SJCRH30 (cell line): ENCODE measurements at regions not wholly inside any gene's neighbourhood (a gene's known extent, or its start where the extent isn't known, plus 50 kb on each side); places are given as distances from the start of the nearest gene placed in this dataset.

ENCODE experiments used
- DNase-seq, 2 experiments: peaks; one replicate each; pipeline ENCODE4 v3.0.0-alpha.2; 2015 to 2020
- H3K27ac ChIP-seq: fragments of 250-450 bp; sonication (Bioruptor Pico); 2 replicates; pipeline ENCODE4 v1.5.1; 2020; ENCODE audit warnings: mild to moderate bottlenecking, moderate library complexity
- H3K27me3 ChIP-seq: fragments of 250-450 bp; sonication (Bioruptor Pico); 2 replicates; pipeline ENCODE4 v1.5.1; 2020; ENCODE audit warnings: mild to moderate bottlenecking, moderate library complexity
- H3K36me3 ChIP-seq: fragments of 250-450 bp; sonication (Bioruptor Pico); 2 replicates; pipeline ENCODE4 v1.5.1; 2020; ENCODE audit warnings: mild to moderate bottlenecking, moderate library complexity
- H3K4me1 ChIP-seq: fragments of 250-450 bp; sonication (Bioruptor Pico); 2 replicates; pipeline ENCODE4 v1.5.1; 2020; ENCODE audit warnings: mild to moderate bottlenecking, moderate library complexity
- H3K4me3 ChIP-seq: fragments of 250-450 bp; sonication (Bioruptor Pico); 2 replicates; pipeline ENCODE4 v1.5.1; 2020; ENCODE audit warnings: mild to moderate bottlenecking, moderate library complexity
- H3K9me3 ChIP-seq: fragments of 250-450 bp; sonication (Bioruptor Pico); replicated peaks from 2 replicates; pipeline ENCODE4 v1.5.1; 2020; ENCODE audit warnings: mild to moderate bottlenecking, moderate library complexity

GRCh38 chr7:92932450-92932849, 96.1 kb upstream of the CDK6 start:
- peaks cover 15% of the 10 kb centered on the region for H3K9me3 ChIP-seq
- no peak overlapping the region for H3K27ac ChIP-seq
- DNase-seq, result no peak
- no peaks in the 10 kb centered on the region for H3K27me3 ChIP-seq
- H3K4me3 ChIP-seq, result no peak overlapping the region
- H3K4me1 ChIP-seq, result no peaks in the 10 kb centered on the region
- H3K36me3 ChIP-seq, result no peaks in the 10 kb centered on the region

GRCh38 chr7:92930404-92930803, 94.0 kb upstream of the CDK6 start:
- H3K27me3 ChIP-seq, result no peaks in the 10 kb centered on the region
- no peak overlapping the region for H3K4me3 ChIP-seq
- H3K9me3 ChIP-seq, result peaks cover 15% of the 10 kb centered on the region
- H3K27ac ChIP-seq, result no peak overlapping the region
- H3K4me1 ChIP-seq, result no peaks in the 10 kb centered on the region
- no peak for DNase-seq
- no peaks in the 10 kb centered on the region for H3K36me3 ChIP-seq

DNA sequence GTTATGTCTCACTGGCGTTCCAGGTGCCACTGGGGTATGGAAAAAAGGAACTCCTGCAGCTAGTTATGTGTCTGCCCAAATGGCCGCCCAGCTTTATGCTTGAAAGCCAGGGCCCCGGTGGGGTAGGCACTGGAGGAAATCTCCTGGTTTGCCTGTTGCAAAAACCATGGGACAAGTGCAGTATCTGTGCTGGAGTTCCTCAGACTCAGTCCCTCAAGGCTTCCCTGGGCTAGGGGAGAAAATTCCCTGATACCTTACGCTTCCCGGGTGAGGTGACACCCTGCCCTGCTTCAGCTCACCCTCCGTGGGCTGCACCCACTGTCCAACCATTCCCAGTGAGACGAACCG, 90.3 kb upstream of the CDK6 start:
- no peaks in the 10 kb centered on the region for H3K36me3 ChIP-seq
- H3K4me1 ChIP-seq, result no peaks in the 10 kb centered on the region
- no peak overlapping the region for H3K27ac ChIP-seq
- peak overlapping the region; percentile 26 for H3K4me3 ChIP-seq
- peaks cover 15% of the 10 kb centered on the region for H3K9me3 ChIP-seq
- no peak for DNase-seq
- no peaks in the 10 kb centered on the region for H3K27me3 ChIP-seq

DNA sequence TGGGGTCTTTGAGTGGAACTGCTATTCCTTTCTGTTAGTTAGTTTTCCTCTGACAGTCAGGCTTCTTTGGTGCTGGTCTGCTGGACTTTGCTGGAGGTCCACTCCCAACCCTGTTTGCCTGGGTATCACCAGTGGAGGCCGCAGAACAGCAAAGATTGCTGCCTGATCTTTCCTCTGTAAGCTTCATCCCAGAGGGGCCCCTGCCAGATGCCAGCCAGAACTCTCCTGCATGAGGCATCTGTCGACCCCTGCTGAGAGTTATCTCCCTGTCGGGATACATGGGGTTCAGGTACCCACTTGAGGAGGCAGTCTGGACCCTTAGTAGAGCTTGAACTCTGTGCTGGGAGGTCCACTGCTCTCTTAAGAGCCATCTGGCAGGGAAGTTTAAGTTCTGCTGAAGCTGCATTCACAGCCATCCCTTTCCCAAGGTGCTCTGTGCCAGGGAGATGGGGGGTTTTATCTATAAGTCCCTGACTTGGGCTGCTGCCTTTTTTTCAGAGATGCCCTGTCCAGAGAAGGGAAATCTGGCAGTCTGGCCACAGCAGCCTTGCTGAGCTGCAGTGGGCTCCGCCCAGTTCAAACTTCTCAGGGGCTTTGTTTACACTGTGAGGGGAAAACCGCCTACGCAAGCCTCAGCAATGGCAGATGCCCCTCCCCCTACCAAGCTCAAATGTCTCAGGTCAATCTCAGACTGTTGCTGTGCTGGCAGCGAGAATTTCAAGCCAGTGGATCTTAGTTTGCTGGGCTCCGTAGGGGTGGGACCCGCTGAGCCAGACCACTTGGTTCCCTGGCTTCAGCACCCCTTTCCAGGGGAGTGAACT, 89.7 kb upstream of the CDK6 start:
- Histone ChIP-seq H3K4me3 (peak overlapping the region; percentile 26), H3K27ac (no peak overlapping the region), H3K27me3 (no peaks in the 10 kb centered on the region), H3K4me1 (no peaks in the 10 kb centered on the region), H3K9me3 (peaks cover 12% of the 10 kb centered on the region), H3K36me3 (no peaks in the 10 kb centered on the region)
- DNase-seq, result peak; percentile 56 to 64

DNA sequence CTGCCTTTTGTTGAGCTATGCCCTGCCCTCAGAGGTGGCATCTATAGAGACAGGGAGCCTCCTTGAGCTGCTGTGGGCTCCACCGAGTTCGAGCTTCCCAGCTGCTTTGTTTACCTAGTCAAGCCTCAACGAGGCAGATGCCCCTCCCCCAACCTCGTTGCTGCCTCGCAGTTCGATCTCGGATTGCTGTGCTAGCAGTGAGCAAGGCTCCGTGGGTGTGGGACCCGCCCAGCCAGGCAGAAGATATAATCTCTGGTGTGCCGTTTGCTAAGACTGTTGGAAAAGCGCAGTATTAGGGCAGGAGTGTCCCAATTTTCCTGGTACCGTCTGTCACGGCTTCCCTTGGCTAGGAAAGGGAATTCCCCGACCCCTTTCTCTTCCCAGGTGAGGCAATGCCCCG, 88.4 kb upstream of the CDK6 start:
- no peaks in the 10 kb centered on the region for H3K36me3 ChIP-seq
- DNase-seq, result no peak
- H3K4me3 ChIP-seq, result no peak overlapping the region
- no peaks in the 10 kb centered on the region; the same call in 1 of the 2 replicates for H3K9me3 ChIP-seq
- H3K4me1 ChIP-seq, result no peaks in the 10 kb centered on the region
- no peak overlapping the region for H3K27ac ChIP-seq
- H3K27me3 ChIP-seq, result no peaks in the 10 kb centered on the region

GRCh38 chr7:92917230-92917629, 80.9 kb upstream of the CDK6 start:
- H3K36me3 ChIP-seq, result no peaks in the 10 kb centered on the region
- DNase-seq, result no peak
- peak overlapping the region; percentile 11 for H3K27ac ChIP-seq
- H3K9me3 ChIP-seq, result peaks cover 6% of the 10 kb centered on the region
- H3K4me1 ChIP-seq, result peaks cover 15% of the 10 kb centered on the region
- H3K4me3 ChIP-seq, result no peak overlapping the region
- no peaks in the 10 kb centered on the region for H3K27me3 ChIP-seq

GRCh38 chr7:92916770-92917224, 80.4 kb upstream of the CDK6 start:
- H3K27me3 ChIP-seq, result no peaks in the 10 kb centered on the region
- H3K4me3 ChIP-seq, result no peak overlapping the region
- H3K27ac ChIP-seq, result peak overlapping the region; percentile 11
- peak; percentile 53 to 66 for DNase-seq
- no peaks in the 10 kb centered on the region for H3K36me3 ChIP-seq
- peaks cover 6% of the 10 kb centered on the region for H3K9me3 ChIP-seq
- peaks cover 15% of the 10 kb centered on the region for H3K4me1 ChIP-seq

DNA sequence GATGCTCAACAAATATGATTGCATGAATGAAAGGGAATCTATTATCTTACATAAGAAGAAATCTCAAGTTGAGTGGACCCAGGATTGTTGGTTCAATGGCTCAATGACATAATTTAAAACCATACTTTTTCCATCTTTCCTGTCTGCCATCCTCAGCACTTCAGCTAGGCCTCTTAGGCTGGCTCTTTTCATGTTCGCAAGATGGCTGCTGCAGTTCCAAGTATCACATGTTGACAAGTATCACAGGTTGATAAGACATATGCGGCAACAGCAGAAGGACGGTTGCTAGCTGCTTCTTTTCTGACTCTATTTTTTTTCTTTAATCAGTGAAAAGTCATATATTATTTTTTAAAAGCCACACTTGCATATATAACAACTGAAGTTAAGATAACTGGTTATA, 79.0 kb upstream of the CDK6 start:
- no peaks in the 10 kb centered on the region for H3K27me3 ChIP-seq
- H3K9me3 ChIP-seq, result peaks cover 6% of the 10 kb centered on the region
- H3K4me1 ChIP-seq, result peaks cover 15% of the 10 kb centered on the region
- no peak overlapping the region for H3K27ac ChIP-seq
- H3K4me3 ChIP-seq, result no peak overlapping the region
- DNase-seq, result no peak
- no peaks in the 10 kb centered on the region for H3K36me3 ChIP-seq

DNA sequence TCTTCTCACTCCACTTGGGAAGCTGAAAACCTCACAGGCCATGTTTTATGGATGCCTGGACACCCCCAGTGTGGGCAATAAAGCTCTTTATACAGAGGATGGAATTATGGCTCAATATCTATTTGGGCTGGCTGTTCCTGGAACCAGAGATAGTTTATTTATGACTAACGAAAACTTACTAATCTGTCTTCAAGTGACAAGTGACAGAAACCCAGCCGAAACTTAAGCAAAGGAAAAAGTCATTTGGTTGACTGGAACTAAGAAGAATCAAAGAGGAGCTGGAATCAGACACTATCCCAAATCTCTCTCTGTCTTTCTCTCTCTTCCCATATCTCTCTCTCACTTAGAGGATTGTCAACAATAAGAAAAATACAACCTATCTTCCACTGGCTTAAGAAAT, 78.3 kb upstream of the CDK6 start:
- Histone ChIP-seq H3K9me3 (peaks cover 5% of the 10 kb centered on the region), H3K4me3 (no peak overlapping the region), H3K4me1 (peaks cover 15% of the 10 kb centered on the region), H3K27me3 (no peaks in the 10 kb centered on the region), H3K36me3 (no peaks in the 10 kb centered on the region), H3K27ac (no peak overlapping the region)
- no peak for DNase-seq

GRCh38 chr7:92913849-92914248, 77.5 kb upstream of the CDK6 start:
- Histone ChIP-seq H3K4me1 (peaks cover 15% of the 10 kb centered on the region), H3K27ac (no peak overlapping the region), H3K9me3 (no peaks in the 10 kb centered on the region)

DNA sequence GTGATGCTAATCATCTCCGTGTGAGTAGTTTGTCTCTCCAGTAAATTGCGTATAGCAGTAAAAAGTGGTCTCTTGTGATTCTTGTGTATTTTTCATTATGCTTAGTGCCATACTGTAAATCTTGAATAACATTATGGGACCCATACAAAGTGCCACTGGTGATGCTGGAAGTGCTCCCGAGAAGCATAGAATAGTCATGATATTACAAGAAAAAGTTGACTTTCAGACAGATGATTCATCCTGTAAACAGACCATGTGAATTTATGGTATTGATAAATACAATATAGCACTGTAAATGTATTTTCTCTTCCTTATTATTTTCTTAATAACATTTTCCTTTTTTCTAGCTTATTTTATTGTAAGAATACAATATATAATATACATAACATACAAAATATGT, 74.6 kb upstream of the CDK6 start:
- Histone ChIP-seq H3K9me3 (no peaks in the 10 kb centered on the region), H3K27ac (no peak overlapping the region), H3K4me1 (peaks cover under 1% of the 10 kb centered on the region; the same call in 1 of the 2 replicates), H3K4me3 (no peak overlapping the region), H3K27me3 (no peaks in the 10 kb centered on the region), H3K36me3 (no peaks in the 10 kb centered on the region)
- no peak for DNase-seq

More at GRCh38 chr7:92913849-92914248, 77.5 kb upstream of the CDK6 start:
- no peak for DNase-seq
- H3K36me3 ChIP-seq, result no peaks in the 10 kb centered on the region
- H3K4me3 ChIP-seq, result no peak overlapping the region
- H3K27me3 ChIP-seq, result no peaks in the 10 kb centered on the region

DNA sequence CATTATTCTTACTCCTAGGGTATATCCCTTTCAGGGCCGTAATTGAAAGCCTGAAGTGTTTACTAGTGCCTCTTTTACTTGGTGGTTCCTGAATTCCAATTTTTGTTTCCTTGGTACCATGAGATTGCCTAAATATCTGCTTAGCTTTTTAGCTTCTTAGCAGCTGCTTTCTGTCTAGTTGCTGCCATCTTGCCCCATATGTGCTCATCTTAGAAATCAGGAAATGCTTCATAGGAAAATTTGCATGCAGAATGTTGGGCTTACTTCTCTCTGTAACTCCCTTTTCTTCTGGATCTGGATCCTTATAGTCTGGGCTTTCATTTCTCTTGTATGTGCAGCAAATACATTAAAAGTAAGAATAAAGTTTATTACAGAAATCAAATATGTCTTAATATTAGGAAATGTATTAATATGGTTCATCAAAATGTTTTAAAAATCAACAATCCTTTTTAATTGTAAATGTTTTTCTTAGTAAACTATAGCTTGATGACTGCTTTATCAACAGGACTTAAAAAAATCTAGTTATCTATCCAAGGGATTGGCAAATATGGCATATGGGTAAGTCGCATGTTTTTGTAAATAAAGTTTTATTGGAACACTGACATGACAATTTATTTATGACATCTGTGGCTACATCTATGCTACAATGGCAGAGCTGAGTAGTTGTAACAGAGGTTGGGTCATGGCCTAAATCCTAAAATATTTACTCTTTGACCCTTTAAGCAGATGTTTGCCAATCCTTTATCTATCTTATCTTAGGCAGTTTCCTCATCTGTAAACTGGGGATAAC, 73.5 kb upstream of the CDK6 start:
- H3K36me3 ChIP-seq, result no peaks in the 10 kb centered on the region
- peaks cover 3% of the 10 kb centered on the region for H3K4me1 ChIP-seq
- H3K9me3 ChIP-seq, result no peaks in the 10 kb centered on the region
- no peak overlapping the region for H3K4me3 ChIP-seq
- no peak for DNase-seq
- H3K27me3 ChIP-seq, result no peaks in the 10 kb centered on the region
- H3K27ac ChIP-seq, result no peak overlapping the region

- H3K27ac ChIP-seq, result peak overlapping the region; percentile 60
- peak; percentile 73 to 78 for DNase-seq
- H3K36me3 ChIP-seq, result no peaks in the 10 kb centered on the region
- H3K9me3 ChIP-seq, result peaks cover 10% of the 10 kb centered on the region; the same call in 1 of the 2 replicates
- no peak overlapping the region for H3K4me3 ChIP-seq
- peaks cover 12% of the 10 kb centered on the region for H3K4me1 ChIP-seq
- no peaks in the 10 kb centered on the region for H3K27me3 ChIP-seq
These were observed 68.1 kb upstream of the CDK6 start for GRCh38 chr7:92904244-92905131.

DNA sequence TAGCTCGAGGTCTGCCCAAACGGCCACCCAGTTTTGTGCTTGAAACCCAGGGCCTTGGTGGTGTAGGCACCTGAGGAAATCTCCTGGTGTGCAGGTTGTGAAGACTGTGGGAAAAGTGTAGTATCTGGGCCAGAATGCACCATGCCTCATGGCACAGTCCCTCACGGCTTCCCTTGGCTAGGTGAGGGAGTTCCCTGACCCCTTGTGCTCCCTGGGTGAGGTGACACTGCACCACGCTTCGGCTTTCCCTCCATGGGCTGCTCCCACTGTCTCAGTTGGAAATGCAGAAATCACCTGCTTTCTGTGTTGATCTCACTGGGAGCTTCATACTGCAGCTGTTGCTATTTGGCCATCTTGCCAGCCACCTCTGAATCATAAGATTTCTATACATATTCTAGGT, 62.4 kb upstream of the CDK6 start:
- H3K4me1 ChIP-seq, result no peaks in the 10 kb centered on the region
- DNase-seq, result peak in 1 of 2 experiments; percentile 21
- no peak overlapping the region for H3K27ac ChIP-seq
- no peaks in the 10 kb centered on the region for H3K36me3 ChIP-seq
- peaks cover 29% of the 10 kb centered on the region for H3K9me3 ChIP-seq
- no peak overlapping the region for H3K4me3 ChIP-seq
- H3K27me3 ChIP-seq, result no peaks in the 10 kb centered on the region
